HG02884 (cell line): ENCODE measurements at regions not wholly inside any gene's neighbourhood (a gene's known extent, or its start where the extent isn't known, plus 50 kb on each side); places are given as distances from the start of the nearest gene placed in this dataset.
A peak's percentile ranks its signal among the peaks of the same experiment; 100 is the strongest.
"Not testable (repeated sequence)": the region's sequence is repeated elsewhere in the genome, so short reads cannot be mapped to it uniquely, and the experiment has no call there.

Experiments
- ATAC-seq: cut with Tn5 transposase; IDR thresholded peaks from one replicate; pipeline ENCODE4 v1.9.1; 2021; ENCODE audit warnings: mild to moderate bottlenecking, moderate library complexity; ENCODE audit not compliant: unreplicated experiment

DNA sequence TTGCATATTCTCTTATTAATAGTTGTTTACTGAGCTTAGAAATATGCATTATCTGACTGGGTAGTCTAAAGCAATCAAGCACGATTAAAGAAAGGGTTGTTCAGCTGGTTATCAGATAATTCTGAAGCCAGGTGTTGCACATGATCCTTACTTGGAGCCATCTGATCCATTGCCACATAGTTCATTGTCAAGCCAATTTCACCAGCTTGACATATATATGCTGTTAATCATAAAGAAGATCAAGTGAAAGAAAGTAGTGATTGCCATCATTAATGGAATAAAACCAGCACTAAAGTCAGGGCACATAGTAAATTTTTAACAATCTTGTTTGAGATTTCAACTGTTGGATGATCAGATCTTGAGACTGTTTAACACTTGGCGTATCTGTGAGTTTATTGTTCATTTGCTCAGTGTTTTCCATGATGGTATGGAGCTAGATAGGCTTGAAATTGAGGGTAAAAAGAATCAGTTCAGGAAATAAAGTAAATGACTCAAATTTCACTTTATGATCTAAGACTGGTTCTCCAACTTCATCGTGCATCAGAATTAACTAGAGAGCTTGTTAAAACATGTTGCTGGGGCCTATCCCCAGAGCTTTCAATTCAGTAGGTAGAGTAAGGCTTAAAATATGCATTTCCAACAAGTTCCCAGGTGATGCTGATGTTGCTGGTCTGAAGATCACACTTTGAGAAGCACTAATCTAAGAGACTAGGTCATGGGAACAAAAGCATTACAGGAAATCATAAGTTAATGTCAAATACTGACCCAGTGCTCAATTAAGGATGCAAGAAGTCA, 539.6 kb downstream of the SATB2 start:
- no peak for ATAC-seq

- ATAC-seq: no peak
Measured at GRCh38 chr2:198917275-198917674, 540.5 kb downstream of the SATB2 start.

DNA sequence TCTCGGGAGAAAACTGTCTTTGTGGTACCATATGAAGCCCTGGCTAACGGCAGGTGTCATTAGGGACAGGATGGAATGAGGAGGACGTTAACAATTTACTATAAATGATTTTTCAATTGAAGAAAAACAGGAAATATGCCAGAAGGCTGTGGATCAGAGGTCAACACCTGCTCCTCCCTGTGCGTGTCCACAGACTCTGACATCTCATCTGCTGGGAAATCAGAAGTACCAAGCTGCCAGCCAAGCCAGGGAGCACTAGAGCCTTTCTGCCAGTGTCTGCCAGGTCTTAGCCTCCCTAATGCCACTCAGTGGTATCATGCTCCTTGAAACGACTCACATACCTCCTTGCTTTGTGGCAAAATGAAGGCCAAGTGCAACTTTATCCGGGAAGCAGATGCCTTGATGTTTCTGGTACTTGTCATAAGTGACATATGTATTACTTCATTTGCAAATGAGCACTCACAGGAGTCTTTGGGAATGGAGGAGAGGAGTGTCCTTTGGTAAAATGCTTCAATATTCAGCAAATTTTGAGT, 541.1 kb downstream of the SATB2 start:
- no peak for ATAC-seq

GRCh38 chr2:198913394-198914152, 544.2 kb downstream of the SATB2 start:
- ATAC-seq: peak; percentile 97

DNA sequence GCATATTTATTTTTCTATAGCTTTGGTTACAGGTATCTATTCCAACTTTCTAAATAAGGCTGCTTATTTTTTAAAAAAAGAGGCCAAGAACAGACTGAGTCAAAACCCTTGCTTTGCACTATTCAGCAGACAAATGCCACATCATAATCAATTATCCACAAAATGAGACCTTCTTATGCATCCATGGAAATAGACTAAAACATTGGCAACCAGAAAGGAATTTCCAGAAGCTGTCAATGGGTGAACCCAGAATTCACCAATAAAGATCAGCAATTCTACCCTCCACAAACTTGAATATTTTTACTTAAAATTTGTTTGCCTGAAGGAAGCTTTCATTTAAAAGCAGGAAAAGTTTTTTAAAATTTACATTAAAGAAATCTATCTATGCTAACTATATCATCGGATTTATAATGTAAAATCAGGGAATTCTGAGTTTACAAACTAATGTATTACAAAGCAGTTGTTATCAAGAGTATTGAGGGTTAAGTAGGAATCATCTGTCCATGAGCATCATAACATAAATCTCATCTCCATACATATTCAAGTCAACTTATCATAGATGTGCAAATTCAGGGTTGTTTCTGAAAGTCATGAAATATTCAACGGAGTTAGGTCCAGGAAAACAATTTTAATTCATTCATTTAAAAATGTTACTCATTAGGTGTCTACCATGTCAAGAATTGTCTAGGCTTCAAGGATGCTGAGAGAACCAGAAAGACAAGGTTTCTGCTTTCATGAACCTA, 548.0 kb downstream of the SATB2 start:
- no peak for ATAC-seq

DNA sequence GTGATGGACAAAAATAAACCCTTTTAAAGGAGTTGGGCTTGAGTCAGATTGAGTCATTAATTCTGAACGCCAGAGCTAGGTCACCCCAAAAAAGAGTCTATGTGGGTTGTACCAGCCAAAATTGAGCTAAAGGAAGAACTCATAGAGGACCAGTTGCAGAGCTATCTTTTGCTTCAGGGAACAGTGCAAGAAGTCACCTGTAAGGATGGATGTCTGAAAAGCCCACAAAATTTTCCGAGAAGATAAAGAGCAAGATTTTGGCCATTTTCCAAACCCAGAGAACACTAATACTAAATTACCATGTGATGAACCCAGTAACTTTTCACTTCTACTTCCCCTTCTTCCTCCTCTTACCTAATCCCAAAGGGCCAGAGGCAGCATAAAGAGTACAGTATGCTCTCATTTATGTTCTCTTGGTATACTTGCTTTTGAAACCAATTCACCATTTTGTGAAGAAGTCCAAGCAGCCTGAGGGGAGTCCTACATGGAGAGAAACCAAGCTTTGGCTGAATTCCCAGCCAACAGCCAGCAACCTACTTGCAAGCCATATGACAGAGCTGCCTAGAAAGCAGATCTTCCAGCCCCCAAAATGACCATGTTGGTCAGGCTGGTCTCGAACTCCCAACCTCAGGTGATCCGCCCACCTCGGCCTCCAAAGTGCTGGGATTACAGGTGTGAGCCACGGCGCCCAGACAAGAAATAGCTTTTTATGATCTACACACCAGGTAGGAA, 551.7 kb downstream of the SATB2 start:
- peak; percentile 72 for ATAC-seq

DNA sequence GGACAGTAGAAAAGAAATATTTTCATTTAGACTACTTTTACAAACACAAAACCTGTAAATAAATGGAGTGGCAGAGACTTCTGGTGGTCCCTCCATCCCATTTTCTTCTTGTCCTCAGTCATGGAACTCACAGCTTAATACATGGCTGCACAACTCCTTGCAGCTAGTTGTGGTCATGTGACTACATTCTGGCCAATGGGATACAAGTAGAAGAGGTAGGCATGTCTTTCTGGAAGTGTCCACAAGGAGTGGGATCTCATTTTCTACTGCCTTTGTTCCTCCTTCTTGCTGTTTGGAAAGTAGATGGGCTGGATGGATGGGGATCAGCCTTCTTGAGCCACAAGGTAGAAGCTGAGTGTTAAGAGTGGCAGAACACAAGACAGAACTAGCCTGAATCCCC, 555.8 kb downstream of the SATB2 start:
- ATAC-seq: no peak

- no peak for ATAC-seq
Measured at GRCh38 chr2:198900141-198900540, 557.6 kb downstream of the SATB2 start.

DNA sequence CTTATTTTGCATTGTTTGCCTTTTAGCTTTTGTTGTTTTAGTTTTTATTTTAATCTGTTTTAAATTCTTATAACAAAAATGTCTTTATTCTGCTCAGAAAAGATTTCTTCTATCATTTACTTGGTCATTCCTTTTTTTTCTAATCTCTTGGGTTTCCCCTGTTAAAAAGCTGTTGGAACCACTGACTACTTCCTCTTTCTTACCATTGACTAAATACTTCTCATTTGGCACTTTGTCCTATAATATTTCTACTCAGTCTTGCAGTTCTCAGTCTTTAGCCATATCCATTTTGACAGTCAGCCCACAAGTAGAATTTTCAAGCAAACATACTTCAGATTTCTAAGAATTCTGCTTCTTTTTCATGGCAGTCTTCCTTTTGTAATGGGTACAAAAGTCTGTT, 567.2 kb downstream of the SATB2 start:
- ATAC-seq: peak; percentile 78

GRCh38 chr2:198883604-198884003, 574.1 kb downstream of the SATB2 start:
- no peak for ATAC-seq

DNA sequence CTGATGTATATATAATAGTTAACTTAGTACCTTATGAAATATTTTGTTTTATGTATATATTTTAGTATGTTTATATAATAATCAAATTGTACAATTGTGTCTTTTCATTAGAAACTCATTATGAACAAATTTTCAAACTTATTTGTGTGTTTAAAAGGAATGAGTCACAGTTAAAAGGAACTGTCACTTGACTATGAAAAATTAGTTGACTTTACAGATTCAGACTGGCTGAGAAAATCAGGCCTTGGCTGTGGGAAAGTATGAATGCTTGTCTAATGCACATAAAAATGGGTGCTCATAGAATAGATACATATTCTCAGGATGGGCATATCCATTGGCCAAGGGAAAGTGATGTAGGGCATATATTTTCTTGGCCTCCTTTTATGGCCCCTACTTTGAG, 576.8 kb downstream of the SATB2 start:
- no peak for ATAC-seq

GRCh38 chr2:198880421-198880820, 577.3 kb downstream of the SATB2 start:
- ATAC-seq: no peak

GRCh38 chr2:198874472-198874858, 583.3 kb downstream of the SATB2 start:
- peak; percentile 57 for ATAC-seq

- no peak for ATAC-seq
Measured at GRCh38 chr2:198873503-198874471, 584.0 kb downstream of the SATB2 start.

DNA sequence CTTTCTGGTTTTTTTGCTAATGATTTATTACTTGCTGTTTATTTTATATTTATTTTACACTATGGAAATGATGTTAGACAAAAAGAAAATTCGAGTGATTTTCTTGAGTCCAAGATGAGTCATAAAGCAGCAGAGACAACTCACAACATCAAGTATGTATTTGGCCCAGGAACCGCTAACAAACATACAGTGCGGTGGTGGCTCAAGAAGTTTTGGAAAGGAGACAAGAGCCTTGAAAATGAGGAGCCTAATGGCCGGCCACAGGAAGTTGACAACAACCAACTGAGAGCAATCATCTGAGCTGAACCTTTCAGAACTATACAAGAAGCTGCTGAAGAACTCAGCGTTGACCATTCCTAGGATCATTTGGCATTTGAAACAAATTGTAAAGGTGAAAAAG, 594.1 kb downstream of the SATB2 start:
- ATAC-seq: no peak

- ATAC-seq: no peak
Measured at GRCh38 chr2:198861080-198861479, 596.7 kb downstream of the SATB2 start.

DNA sequence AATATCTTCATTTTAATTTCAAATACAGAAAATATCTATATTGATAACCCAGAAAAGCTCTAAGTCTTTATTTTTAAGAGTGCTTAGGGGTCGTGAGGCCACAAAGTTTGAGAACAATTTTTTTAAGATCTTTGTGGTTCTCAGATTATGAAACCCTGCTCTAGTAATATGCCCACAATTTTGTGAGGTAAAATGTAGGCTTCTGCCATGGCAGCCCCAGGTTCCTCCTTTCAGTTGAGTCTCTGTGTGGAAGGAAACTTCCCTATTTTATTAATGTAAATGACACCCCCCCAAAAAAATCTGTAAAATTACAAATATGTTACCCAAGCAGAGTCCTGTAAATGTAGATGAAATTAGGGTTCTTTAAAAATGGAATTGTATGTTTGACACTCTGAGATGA, 600.5 kb downstream of the SATB2 start:
- ATAC-seq: no peak

- ATAC-seq: not testable (repeated sequence)
Measured at GRCh38 chr2:198855746-198856145, 602.0 kb downstream of the SATB2 start.

DNA sequence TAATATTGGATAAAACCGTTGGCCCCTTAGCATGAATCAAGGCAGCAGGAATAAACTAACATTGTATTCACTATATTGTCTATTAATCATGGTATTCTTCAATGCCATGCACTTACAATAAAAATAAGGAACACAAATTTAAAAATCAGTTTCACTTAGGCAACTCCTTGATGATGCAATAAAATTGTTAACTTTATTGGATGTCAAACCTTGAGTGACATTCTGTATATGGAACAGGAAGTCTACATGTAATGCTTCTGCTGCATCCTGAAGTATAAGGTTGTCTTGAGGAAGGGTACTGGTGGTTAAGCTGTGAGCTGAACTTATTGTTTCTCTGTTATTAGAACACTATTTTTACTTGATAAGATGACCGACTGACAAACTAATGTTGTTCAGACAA, 605.5 kb downstream of the SATB2 start:
- no peak for ATAC-seq

DNA sequence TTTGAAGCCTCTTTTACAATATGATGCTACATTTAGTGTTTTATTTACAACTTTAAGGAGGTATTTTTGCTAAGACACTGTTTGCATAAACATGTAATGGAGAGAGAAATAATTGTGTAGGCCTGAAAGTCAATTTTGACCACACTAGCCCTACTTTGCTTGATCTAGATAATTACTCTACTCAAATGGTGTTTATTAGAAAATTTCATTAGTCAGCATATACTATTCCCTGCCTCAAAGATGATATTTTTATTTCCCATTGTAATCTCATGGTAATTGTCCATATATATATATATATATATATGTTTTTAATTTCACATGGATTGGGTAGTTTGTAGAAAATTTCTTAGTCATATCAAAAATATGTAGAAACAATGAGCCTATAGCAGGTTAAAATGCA, 632.2 kb downstream of the SATB2 start:
- no peak for ATAC-seq
